HG03354 (cell line): ENCODE measurements at regions not wholly inside any gene's neighbourhood (a gene's known extent, or its start where the extent isn't known, plus 50 kb on each side); places are given as distances from the start of the nearest gene placed in this dataset.
"Not testable (repeated sequence)": the region's sequence is repeated elsewhere in the genome, so short reads cannot be mapped to it uniquely, and the experiment has no call there.

Experiments
- ATAC-seq: cut with Tn5 transposase; IDR thresholded peaks from one replicate; pipeline ENCODE4 v1.9.1; 2021; ENCODE audit warnings: mild to moderate bottlenecking; ENCODE audit not compliant: unreplicated experiment, poor library complexity, severe bottlenecking

DNA sequence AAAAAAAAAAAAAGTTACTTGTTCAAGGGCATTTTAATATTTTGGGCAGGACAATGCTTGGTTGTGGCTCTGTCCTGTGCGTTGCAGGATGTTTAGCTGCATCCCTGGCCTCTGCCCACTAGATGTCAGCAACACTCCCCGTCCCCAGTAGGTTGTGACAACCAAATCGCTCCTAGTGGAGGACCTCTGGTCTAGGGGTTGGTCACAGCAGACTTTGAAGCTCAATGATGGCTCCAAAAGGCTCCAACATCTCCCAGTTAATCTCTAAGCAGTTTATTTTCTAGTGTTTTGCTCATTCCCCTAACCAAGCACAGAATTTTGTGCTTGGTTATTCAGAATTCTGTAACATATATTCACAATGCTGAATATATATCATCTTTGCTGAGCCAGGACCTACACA lies 67.0 kb downstream of the CHRNA1 start:
- peak; percentile 94 for ATAC-seq

DNA sequence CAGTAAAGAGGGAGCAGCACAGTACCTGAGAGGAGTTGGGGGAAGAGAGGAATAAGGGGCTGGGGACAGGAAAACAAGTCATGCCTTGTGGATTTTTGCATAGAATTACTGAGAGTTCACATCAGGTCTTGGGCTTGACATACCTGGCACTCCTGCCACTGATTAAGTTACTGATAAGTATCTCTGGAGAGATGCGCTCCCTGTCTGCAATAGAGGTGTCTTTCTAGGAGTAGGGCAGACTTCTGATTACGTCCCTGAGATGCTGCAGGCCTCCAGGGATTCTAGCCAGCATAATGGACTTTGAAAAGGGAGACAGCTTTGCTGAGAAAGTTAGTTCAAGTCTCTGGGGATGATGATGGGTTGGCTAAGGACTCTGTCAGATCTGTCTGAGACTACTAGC lies 69.4 kb downstream of the CHRNA1 start:
- ATAC-seq = no peak

DNA sequence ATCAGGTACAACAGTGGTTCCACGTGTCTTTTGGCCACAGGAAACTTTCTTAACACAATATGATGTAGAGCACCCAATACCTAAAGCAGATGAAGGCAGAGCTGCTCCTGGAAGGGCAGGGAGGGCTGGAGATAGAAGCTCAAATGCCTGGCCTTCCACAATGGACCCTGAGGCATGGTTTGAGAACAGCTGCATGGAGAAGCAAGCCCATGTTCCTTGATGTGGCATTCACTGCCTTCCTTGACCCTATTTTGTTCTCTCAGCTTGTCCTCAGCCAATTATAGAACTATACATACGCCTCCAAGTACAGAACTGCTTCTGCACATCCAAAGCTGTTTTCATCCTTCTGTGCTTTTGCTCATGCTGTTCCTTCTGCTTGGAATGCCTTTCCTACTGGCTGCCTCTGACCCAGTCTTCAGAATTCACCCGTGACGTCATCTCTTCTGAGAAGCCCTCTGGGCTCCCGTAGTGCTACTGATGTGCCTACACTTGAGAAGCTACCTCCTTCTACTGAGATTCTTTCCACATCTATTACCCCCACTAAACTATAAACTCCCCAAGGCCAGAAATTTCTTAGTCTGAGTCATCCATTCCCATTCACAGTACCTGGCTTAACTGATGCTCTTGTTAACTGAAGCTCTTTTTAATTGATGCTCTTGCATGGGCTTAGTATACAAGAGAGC lies 69.9 kb downstream of the CHRNA1 start:
- ATAC-seq = no peak

DNA sequence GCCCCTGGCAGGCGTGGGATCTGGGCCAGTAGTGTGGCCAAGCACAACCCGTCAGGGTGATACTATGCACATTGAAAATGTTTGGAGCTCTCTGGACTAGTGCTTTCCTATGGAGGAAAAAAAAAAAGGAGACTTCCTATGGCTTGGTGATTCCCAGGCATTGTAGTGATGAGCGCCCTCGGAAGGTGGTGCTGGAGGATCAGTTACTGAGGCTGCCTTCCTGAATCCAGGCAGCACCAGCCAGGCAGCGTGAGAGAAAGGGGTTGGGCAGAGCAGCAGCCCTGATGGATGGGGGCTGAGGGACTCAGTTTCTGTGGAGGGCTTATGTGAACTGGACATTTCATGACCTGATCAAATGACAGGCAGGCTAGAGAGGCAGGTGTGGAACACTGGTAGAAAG lies 70.9 kb downstream of the CHRNA1 start:
- no peak for ATAC-seq

DNA sequence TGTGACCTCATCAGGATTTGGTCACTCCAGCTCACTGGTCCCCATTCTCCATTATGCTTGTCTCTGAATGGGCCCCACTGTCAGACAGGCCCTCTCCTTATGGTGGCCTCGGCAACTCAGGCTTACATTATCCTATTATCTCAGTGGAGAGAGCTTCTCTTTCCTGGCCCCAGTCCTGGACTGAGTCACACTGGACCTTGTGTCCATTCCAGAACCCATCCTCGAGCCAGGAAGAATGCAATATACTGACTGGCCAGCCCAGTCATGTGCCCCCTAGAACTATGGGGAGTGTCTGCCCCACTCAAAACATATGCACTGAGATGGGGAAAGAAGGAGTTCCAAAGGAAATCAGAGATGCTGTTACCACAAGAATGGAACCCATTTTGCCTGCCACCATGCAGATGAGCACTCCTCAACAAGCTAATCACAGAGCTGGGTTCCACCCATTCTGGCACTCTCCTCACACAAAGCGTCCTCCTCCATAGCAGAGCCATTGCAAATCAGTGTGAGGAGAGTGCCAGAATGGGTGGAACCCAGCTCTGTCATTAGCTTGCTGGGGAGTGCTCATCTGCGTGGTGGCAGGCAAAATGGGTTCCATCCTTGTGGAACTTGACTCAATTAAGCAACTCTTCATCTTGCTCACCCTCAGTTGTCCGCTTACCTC lies 71.9 kb downstream of the CHRNA1 start:
- ATAC-seq = no peak

DNA sequence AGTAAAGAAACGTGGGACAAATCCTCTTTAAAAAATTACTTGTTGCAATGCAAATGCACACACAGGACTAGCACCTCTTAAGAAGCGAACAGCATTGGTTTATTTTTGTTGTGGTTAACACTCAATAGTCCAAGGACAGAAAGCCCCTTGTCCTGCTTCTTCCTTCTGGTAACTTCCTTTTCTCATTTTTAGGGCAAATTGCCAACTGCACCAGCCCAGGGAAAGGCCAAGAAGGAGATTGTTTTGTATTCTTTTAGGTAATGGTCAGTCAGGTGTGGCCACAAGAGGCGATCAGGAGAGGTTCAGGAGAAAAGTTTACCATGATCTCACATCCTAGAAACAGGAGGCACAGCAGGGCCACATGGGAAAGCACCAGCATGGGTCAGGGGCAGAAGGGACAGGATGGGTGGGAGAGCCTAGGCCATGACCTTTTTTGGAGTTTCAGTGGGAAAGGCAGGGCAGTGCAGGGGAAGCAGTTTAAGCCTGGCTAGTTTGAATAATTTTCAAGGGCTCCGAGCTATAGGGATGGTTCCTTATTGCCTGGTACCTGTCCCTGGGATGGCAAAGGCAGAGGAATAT lies 73.0 kb downstream of the CHRNA1 start:
- no peak for ATAC-seq

DNA sequence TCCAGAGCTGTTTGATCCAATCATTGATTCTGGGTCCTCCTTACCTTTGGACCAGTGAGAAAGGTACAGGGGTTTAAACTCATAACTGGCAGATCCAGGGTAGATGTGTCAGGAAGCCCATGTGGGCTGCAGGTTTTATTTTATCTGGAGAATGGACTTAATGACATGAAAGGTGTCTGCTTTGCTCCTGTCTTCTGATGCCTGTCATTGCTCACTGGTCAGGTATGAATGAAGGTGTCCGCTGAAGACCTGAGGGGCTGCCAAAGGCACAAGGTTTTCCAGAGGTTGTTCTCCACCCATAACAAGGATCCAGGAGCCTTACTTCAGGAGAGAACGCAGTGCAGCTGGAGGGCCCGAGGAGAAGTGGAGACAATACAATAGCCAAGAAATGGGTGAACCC lies 74.2 kb downstream of the CHRNA1 start:
- no peak for ATAC-seq

DNA sequence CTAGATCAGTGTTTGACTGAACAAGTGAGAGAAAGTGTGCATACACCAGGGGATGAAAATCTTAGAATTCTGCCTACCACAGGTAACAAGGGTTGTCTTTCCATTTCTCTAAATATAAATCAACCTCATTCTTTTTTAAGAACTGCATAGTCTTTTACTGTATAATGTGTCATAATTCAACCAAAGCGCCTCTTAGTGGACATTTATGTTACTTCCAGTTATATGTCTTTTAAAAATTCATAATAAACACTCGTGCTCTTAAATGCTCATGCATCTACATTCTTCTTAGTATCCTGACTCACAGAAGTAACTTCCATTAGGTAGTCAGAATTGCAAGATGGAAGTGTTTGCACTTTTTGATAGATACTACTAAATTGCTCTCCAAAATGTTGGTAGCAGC lies 76.2 kb downstream of the CHRNA1 start:
- no peak for ATAC-seq

DNA sequence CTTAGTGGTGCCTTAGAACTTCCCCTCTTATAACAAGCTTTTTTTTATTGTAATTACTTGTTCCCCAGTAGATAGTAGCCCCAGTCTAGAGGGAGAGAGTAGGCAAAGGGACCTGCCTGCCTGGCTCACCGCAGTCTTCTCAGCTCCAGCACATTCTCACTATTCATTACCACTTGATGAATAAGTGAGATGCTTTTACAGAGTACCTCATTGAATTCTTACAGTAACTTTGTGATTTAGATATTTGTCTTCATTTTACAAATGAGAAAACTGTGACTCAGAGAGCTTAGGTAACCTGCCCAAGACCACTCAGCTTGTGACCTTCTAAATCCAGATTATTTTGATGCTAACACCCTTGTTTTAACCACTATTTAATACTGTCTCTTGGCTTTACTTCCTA lies 77.8 kb downstream of the CHRNA1 start:
- no peak for ATAC-seq

DNA sequence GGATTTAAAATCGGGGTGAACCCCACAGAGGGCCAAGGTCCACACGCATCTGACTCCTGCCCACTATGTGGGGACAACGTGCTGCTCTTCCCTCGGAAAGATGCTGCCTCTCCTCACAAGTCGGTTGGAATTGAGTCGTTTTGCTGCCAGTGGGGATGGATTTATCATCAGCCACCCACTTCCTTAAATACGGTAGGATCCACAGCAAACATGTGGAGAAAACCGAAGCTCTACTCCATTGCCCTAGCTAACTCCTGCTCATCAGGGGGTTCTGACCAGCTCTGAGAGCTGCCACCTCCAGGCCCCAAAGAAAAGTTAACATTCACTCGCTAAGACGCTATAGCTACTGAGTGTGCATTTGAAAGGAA lies 80.9 kb downstream of the CHRNA1 start:
- ATAC-seq = peak; percentile 29

DNA sequence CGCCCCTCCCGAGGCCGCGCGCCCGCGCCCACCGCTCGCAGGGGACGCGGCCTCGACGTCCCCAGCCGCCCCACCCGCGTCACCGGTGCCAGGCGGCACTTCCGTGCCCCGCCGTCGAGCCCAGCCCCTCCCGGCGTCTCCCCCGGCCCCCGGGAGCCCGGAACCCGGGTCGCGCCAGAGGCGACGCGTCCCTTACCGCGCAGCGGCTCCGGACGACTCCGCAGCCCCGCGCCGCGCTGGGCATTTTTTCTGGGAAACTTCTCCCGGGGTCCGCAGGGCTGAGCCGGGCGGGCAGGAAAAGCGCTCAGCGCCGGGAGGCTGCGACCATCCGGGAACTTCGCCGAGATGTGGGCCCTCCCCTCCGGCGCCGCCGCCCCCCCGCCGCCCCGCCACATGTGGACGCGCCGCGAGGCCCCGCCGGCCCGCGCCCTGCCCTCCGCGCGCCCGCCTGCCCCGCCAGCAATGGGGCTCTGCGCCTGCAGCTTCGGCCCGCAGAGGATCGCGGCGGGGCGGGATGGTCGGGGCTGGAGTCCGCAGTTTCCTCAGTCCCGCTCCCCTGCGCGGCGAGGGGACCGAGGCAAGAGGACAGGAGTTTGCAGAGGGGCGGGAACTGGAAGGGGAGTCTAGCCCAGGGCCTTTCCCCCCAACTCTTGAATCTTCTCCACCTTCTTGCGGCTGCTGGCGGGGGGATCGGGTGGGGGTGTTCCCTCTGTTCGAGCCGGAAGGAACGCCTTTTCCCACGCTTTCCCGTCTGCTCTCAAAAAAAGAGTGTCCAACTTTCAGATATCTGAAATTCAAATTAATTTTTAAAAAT lies 81.5 kb downstream of the CHRNA1 start:
- peak; percentile 68 for ATAC-seq

DNA sequence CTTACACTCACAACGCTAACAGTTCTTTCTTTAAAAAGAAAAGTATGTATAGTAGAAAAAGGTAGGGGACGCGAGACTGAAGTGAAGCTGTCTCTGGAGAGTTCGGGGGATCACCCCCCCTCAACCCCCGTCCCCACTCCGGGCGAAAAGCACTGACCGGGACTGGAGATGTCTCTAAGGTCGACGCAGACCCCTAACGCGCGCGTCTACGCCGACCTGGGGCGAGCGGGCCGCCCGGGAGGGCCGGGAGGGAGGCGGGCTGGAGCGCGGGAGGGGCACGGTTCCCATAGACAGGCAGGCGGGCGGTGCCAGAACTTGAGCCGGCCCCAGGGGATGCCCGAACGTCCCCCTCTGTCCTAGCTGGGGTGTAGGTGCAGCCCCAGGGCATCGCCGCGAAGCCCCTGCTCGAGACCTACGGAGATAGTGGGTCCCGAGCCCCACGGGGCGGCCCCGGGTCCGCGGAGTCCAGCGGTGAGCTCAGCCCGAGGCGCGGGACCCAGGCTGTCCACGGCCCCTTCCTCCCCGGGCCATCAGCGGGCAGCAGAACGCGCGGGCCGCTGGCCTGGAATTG lies 82.2 kb downstream of the CHRNA1 start:
- ATAC-seq = peak; percentile 56

DNA sequence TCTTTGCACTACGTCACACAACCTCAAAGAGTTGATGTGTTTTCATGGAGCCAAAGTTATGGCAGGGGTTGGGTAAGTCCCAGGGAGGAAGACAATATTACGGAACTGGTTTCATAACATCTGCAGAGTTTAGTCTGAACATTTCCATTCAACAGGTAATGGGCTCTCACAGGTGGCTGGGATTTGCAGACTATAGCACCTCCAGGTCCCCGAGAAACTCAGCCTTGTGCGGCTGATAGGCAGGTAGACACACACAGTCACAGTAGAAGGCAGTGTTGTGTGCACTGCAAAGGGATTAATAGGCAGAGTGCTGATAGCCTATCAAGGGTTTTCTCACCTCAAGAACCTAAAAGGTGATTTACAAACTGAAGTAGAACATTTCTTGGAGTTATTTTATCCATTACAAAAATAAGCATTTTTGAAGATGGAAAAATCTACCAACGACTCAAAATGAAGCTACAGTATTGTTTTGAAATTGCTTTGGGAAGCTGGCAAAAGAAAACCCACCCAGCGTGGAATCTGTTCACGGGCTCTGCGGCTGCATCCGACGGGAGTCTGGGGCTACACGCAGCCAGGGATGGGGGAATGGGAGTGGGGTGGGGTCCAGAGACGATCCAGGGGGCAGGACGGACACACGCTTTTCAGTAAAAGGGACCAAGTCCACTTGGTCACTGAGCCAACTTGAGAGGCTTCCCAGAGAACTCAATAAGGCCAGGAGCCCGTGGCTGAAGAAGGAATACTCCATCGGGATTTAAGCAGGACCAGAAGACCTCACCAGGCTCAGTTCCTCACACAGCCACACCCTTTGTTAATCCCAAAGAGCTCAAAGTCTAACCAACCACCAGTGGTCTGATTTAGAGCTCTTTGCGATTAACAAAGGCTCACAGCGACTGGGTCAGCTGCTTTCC lies 82.9 kb downstream of the CHRNA1 start:
- peak; percentile 16 for ATAC-seq

DNA sequence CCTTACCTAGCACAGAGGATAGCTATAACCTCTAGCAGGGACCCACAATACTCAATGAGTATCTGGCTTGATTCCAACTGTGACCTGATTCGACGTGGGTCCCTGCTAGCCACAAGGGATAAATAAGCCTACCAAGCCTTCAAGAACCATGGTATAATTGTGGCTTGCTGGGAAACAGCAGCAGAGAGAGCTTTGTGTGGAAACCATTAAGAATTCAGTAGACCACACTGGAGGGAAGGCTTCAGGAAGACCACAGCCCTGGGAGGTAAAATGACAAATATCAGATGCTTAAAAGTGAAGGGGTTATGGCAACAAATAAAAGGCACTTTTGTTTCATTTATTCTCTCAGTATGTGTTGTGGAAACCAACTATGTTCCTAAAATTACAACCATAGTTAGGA lies 82.6 kb upstream of the WIPF1 start:
- no peak for ATAC-seq

DNA sequence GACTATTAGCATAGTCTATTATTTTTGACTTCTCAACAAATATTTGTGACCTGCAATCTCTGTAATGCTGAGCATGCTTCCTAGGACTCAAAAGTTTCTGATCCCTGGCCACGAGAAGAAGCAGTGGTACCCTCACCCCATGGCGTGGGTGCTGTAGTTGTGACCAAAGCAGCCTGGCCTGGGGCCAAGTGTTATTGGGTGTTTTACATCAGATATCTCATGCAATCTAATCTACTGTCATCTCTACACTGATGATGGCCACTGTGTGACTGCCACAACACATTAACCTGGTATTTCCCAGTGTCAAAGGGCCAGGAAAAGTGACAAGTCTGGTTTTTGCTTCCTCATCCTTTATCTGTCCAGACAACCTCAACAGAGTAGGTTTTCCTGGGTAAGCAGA lies 80.8 kb upstream of the WIPF1 start:
- ATAC-seq = no peak

DNA sequence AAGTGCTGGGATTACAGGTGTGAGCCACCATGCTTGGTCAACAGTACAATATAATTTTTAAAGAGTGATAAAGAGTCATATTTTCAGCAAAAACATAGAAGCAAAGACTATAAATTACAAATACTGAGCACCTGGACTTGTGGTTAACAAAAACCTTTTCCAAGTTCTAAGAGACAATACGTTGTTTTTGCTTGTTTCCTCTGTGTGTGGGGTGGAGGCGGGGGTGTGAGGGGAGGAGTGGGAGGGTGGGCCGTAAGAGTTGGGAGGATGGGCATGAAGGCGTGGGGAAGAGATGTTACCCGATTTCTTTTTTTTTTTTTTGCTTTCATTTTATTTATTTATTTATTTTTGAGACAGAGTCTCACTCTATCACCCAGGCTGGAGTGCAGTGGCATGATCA lies 78.0 kb upstream of the WIPF1 start:
- ATAC-seq = no peak

DNA sequence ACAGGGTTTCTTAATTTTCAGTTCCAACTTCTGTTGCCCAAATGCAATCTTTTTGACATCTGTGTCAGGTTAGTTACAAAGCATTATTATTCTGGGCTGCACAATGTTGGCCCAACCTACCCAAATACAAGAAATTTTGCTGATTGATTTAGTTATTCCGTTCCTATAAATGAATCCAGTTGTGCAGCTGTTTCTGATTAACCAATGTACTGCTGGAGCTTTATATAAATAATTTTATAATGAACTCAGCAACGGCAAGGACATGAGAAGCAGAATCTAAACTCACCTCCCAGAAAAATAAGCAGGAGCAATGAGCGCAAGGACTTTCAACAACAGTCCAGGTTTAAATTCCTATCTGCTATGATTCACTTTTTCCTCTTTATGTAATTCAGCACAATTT lies 76.3 kb upstream of the WIPF1 start:
- ATAC-seq = no peak

DNA sequence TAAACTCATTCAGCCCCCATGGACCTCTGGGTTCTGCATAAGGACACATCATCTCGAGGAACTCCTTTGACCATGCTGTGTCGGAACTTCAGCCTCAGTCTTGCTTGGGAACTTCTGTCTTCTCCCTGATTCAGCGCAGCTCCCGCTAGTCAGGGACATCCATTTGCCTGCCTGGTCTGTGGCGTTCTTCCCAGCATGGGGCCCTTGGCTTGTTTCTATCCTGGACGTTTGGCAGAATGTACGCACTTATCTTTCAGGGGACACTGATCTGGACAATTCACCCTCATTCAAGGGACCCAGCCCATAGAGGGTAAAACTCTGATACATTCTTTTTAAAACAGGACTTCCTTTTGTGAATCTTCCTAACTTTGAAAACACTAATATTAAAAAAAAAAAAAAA lies 75.8 kb upstream of the WIPF1 start:
- ATAC-seq = no peak

DNA sequence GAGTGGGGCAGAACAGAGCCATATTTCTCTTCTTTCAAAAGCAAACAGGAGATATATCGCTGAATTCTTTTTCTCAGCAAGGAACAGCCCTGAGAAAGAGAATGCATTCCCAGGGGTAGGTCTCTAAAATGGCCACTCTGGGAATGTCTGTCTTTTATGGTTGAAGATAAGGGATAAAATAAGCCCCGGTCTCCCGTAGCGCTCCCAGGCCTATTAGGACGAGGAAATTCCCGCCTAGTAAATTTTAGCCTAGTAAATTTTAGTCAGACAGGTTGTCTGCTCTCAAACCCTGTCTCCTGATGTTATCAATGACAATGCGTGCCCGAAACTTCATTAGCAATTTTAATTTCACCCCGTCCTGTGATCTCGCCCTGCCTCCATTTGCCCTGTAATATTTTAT lies 73.9 kb upstream of the WIPF1 start:
- ATAC-seq = not testable (repeated sequence)
